ENCODE measurements at regions not wholly inside any gene's neighbourhood (a gene's known extent, or its start where the extent isn't known, plus 50 kb on each side); places are given as distances from the start of the nearest gene placed in this dataset.

DNA sequence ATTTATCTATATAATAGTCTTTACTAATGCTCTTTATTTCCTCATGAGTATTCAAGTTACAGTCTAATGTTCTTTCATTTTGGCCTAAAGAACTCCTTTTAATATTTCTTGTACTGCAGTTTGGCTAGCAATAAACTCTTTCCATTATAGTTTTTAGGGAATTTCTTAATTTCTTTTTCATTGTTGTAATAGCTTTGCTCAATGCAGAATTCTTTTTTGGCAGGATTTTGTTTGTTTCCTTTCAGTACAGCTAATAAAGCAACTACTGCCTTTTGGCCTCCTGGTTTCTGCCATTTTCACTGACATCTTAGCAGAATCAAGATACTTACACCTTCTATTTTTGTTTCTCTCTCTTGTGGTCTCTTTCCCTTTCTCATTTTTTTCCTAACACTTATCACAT is 390.4 kb upstream of the RGPD4 start (continued):
- TF ChIP-seq, protein P1, sequence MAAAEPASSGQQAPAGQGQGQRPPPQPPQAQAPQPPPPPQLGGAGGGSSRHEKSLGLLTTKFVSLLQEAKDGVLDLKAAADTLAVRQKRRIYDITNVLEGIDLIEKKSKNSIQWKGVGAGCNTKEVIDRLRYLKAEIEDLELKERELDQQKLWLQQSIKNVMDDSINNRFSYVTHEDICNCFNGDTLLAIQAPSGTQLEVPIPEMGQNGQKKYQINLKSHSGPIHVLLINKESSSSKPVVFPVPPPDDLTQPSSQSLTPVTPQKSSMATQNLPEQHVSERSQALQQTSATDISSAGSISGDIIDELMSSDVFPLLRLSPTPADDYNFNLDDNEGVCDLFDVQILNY (CRISPR knock-in tag; IDR thresholded peaks at IDR 0.05): no peak

DNA sequence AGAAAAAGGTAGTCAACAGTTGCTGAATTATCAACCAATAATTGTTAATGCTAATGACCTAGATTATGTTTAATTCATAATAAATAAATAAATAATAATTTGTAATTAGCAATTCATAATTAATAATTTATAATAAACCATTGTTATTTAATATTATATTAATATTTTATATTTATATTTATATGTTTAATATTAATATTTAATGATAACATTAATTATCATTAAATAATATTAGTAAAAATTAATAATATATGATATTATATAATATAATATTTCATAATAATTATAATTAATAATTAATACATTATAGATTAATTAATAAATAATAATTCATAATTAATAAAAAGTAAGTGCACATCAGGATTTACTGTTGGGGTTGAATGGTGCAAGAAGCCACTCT is 389.4 kb upstream of the RGPD4 start:
- DNase-seq (ENCODE audit: low spot score) (no peak), ATAC-seq (no peak)
- ChIA-PET POLR2A (no interaction called here), CTCF (no interaction called here)
- H3K36me3 Mint-ChIP-seq: no peaks in the 10 kb centered on the region
- TF ChIP-seq, protein P2, sequence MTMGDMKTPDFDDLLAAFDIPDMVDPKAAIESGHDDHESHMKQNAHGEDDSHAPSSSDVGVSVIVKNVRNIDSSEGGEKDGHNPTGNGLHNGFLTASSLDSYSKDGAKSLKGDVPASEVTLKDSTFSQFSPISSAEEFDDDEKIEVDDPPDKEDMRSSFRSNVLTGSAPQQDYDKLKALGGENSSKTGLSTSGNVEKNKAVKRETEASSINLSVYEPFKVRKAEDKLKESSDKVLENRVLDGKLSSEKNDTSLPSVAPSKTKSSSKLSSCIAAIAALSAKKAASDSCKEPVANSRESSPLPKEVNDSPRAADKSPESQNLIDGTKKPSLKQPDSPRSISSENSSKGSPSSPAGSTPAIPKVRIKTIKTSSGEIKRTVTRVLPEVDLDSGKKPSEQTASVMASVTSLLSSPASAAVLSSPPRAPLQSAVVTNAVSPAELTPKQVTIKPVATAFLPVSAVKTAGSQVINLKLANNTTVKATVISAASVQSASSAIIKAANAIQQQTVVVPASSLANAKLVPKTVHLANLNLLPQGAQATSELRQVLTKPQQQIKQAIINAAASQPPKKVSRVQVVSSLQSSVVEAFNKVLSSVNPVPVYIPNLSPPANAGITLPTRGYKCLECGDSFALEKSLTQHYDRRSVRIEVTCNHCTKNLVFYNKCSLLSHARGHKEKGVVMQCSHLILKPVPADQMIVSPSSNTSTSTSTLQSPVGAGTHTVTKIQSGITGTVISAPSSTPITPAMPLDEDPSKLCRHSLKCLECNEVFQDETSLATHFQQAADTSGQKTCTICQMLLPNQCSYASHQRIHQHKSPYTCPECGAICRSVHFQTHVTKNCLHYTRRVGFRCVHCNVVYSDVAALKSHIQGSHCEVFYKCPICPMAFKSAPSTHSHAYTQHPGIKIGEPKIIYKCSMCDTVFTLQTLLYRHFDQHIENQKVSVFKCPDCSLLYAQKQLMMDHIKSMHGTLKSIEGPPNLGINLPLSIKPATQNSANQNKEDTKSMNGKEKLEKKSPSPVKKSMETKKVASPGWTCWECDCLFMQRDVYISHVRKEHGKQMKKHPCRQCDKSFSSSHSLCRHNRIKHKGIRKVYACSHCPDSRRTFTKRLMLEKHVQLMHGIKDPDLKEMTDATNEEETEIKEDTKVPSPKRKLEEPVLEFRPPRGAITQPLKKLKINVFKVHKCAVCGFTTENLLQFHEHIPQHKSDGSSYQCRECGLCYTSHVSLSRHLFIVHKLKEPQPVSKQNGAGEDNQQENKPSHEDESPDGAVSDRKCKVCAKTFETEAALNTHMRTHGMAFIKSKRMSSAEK (CRISPR knock-in tag; IDR thresholded peaks at IDR 0.05; ENCODE audit: borderline replicate concordance): no peak
- TF ChIP-seq GABPB1 (CRISPR knock-in tag; IDR thresholded peaks at IDR 0.05) (no peak), HMGA2 (CRISPR knock-in tag; IDR thresholded peaks at IDR 0.05) (peak; percentile 98)
- TF ChIP-seq, protein P3, sequence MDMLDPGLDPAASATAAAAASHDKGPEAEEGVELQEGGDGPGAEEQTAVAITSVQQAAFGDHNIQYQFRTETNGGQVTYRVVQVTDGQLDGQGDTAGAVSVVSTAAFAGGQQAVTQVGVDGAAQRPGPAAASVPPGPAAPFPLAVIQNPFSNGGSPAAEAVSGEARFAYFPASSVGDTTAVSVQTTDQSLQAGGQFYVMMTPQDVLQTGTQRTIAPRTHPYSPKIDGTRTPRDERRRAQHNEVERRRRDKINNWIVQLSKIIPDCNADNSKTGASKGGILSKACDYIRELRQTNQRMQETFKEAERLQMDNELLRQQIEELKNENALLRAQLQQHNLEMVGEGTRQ (CRISPR knock-in tag; IDR thresholded peaks at IDR 0.05): no peak
- TF ChIP-seq, protein P4, sequence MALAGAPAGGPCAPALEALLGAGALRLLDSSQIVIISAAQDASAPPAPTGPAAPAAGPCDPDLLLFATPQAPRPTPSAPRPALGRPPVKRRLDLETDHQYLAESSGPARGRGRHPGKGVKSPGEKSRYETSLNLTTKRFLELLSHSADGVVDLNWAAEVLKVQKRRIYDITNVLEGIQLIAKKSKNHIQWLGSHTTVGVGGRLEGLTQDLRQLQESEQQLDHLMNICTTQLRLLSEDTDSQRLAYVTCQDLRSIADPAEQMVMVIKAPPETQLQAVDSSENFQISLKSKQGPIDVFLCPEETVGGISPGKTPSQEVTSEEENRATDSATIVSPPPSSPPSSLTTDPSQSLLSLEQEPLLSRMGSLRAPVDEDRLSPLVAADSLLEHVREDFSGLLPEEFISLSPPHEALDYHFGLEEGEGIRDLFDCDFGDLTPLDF (CRISPR knock-in tag; IDR thresholded peaks at IDR 0.05): no peak
- H3K9me3 Mint-ChIP-seq: peaks cover 5% of the 10 kb centered on the region
- H3K4me3 Mint-ChIP-seq: no peak overlapping the region
- no peak overlapping the region for H3K27ac Mint-ChIP-seq
- H3K27me3 Mint-ChIP-seq (ENCODE audit: low read depth): no peaks in the 10 kb centered on the region
- H3K4me1 Mint-ChIP-seq: no peaks in the 10 kb centered on the region

DNA sequence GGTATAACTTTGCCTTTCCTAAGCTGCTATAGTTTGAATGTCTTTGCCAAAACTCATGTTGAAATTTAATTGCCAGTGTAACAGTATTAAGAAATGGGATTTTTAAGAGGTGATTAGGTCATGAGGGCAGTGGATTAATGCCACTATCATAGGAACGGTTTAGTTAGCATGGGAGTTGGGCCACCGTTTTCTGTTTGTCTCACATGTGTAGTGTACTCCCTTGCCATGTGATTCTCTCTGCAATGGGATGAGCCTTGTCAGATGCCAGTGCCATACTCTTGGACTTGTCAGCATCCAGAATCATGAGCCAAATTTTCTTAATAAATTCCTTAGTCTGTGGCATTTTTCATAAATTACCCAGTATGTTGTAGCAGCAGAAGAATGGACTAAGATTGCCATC is 388.9 kb upstream of the RGPD4 start:
- CTCF ChIA-PET: no interaction called here
- no peak for ATAC-seq
- TF ChIP-seq NFE2L1 (CRISPR knock-in tag; IDR thresholded peaks at IDR 0.05): no peak
- TF ChIP-seq, protein P5, sequence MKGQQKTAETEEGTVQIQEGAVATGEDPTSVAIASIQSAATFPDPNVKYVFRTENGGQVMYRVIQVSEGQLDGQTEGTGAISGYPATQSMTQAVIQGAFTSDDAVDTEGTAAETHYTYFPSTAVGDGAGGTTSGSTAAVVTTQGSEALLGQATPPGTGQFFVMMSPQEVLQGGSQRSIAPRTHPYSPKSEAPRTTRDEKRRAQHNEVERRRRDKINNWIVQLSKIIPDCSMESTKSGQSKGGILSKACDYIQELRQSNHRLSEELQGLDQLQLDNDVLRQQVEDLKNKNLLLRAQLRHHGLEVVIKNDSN (CRISPR knock-in tag; IDR thresholded peaks at IDR 0.05): no peak
- TF ChIP-seq NFYB (CRISPR knock-in tag; conservative IDR thresholded peaks at IDR 0.05; ENCODE audit: low read depth): no peak
- no peak for TF ChIP-seq TEAD1 (CRISPR knock-in tag; IDR thresholded peaks at IDR 0.05)
- no peak for TF ChIP-seq NR2C2 (CRISPR knock-in tag; IDR thresholded peaks at IDR 0.05)
- TF ChIP-seq CREM (CRISPR knock-in tag; IDR thresholded peaks at IDR 0.05): no peak
- TF ChIP-seq KAT7 (CRISPR knock-in tag; IDR thresholded peaks at IDR 0.05; ENCODE audit: borderline replicate concordance): no peak
- TF ChIP-seq ATF1 (CRISPR knock-in tag; IDR thresholded peaks at IDR 0.05): no peak
- TF ChIP-seq JAZF1 (CRISPR knock-in tag; IDR thresholded peaks at IDR 0.05): no peak
- no peak for TF ChIP-seq ESRRA (CRISPR knock-in tag; IDR thresholded peaks at IDR 0.05; ENCODE audit: borderline replicate concordance)
- no peak for TF ChIP-seq NR3C1 (CRISPR knock-in tag; conservative IDR thresholded peaks at IDR 0.05; ENCODE audit: low read depth)
- TF ChIP-seq, protein P6, sequence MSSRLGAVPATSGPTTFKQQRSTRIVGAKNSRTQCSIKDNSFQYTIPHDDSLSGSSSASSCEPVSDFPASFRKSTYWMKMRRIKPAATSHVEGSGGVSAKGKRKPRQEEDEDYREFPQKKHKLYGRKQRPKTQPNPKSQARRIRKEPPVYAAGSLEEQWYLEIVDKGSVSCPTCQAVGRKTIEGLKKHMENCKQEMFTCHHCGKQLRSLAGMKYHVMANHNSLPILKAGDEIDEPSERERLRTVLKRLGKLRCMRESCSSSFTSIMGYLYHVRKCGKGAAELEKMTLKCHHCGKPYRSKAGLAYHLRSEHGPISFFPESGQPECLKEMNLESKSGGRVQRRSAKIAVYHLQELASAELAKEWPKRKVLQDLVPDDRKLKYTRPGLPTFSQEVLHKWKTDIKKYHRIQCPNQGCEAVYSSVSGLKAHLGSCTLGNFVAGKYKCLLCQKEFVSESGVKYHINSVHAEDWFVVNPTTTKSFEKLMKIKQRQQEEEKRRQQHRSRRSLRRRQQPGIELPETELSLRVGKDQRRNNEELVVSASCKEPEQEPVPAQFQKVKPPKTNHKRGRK (CRISPR knock-in tag; IDR thresholded peaks at IDR 0.05; ENCODE audit: borderline replicate concordance): no peak
- TF ChIP-seq FOXK1 (CRISPR knock-in tag; IDR thresholded peaks at IDR 0.05): no peak
- no peaks in the 10 kb centered on the region for H3K36me3 Mint-ChIP-seq
- peaks cover 5% of the 10 kb centered on the region for H3K9me3 Mint-ChIP-seq
- POLR2A ChIA-PET: no interaction called here
- no peak overlapping the region for H3K27ac Mint-ChIP-seq
- no peaks in the 10 kb centered on the region for H3K27me3 Mint-ChIP-seq (ENCODE audit: low read depth)
- H3K4me3 Mint-ChIP-seq: no peak overlapping the region
- no peaks in the 10 kb centered on the region for H3K4me1 Mint-ChIP-seq
- DNase-seq (ENCODE audit: low spot score): no peak
